ENCODE measurements at regions not wholly inside any gene's neighbourhood (a gene's known extent, or its start where the extent isn't known, plus 50 kb on each side); places are given as distances from the start of the nearest gene placed in this dataset.

GRCh38 chr9:96031916-96032534 lies 156.5 kb downstream of the ERCC6L2 start:
- no peak for TF ChIP-seq CTCF (IDR thresholded peaks at IDR 0.05; ENCODE audit: borderline replicate concordance, insufficient read depth, low read depth, low read length)
- H3K4me3 ChIP-seq (ENCODE audit: low read depth, low read length): no peak overlapping the region

GRCh38 chr9:96031366-96031824 lies 155.9 kb downstream of the ERCC6L2 start:
- TF ChIP-seq CTCF (IDR thresholded peaks at IDR 0.05; ENCODE audit: borderline replicate concordance, insufficient read depth, low read depth, low read length): no peak

GRCh38 chr9:96029722-96030530 lies 154.4 kb downstream of the ERCC6L2 start:
- H3K4me3 ChIP-seq (ENCODE audit: low read depth, low read length): no peak overlapping the region
- TF ChIP-seq CTCF (IDR thresholded peaks at IDR 0.05; ENCODE audit: borderline replicate concordance, insufficient read depth, low read depth, low read length): no peak

More at GRCh38 chr9:96031366-96031824, 155.9 kb downstream of the ERCC6L2 start:
- no peak overlapping the region for H3K4me3 ChIP-seq (ENCODE audit: low read depth, low read length)

- no peak for TF ChIP-seq CTCF (IDR thresholded peaks at IDR 0.05; ENCODE audit: borderline replicate concordance, insufficient read depth, low read depth, low read length)
- H3K4me3 ChIP-seq (ENCODE audit: low read depth, low read length): no peak overlapping the region
Measured at GRCh38 chr9:96027251-96028131, 152.0 kb downstream of the ERCC6L2 start.

GRCh38 chr9:96026655-96027213 lies 151.2 kb downstream of the ERCC6L2 start:
- no peak overlapping the region for H3K4me3 ChIP-seq (ENCODE audit: low read depth, low read length)
- no peak for TF ChIP-seq CTCF (IDR thresholded peaks at IDR 0.05; ENCODE audit: borderline replicate concordance, insufficient read depth, low read depth, low read length)

GRCh38 chr9:96025995-96026602 lies 150.6 kb downstream of the ERCC6L2 start:
- TF ChIP-seq CTCF (IDR thresholded peaks at IDR 0.05; ENCODE audit: borderline replicate concordance, insufficient read depth, low read depth, low read length): peak; percentile 17; the same call in 1 of the 2 replicates
- no peak overlapping the region for H3K4me3 ChIP-seq (ENCODE audit: low read depth, low read length)

All from GM12875 (cell line).